GM21447 (cell line): ENCODE measurements at regions not wholly inside any gene's neighbourhood (a gene's known extent, or its start where the extent isn't known, plus 50 kb on each side); places are given as distances from the start of the nearest gene placed in this dataset.
A peak's percentile ranks its signal among the peaks of the same experiment; 100 is the strongest.
"Not testable (repeated sequence)": the region's sequence is repeated elsewhere in the genome, so short reads cannot be mapped to it uniquely, and the experiment has no call there.

ENCODE experiments used
- ATAC-seq: cut with Tn5 transposase; IDR thresholded peaks from one replicate; pipeline ENCODE4 v1.9.1; 2021; ENCODE audit not compliant: unreplicated experiment

DNA sequence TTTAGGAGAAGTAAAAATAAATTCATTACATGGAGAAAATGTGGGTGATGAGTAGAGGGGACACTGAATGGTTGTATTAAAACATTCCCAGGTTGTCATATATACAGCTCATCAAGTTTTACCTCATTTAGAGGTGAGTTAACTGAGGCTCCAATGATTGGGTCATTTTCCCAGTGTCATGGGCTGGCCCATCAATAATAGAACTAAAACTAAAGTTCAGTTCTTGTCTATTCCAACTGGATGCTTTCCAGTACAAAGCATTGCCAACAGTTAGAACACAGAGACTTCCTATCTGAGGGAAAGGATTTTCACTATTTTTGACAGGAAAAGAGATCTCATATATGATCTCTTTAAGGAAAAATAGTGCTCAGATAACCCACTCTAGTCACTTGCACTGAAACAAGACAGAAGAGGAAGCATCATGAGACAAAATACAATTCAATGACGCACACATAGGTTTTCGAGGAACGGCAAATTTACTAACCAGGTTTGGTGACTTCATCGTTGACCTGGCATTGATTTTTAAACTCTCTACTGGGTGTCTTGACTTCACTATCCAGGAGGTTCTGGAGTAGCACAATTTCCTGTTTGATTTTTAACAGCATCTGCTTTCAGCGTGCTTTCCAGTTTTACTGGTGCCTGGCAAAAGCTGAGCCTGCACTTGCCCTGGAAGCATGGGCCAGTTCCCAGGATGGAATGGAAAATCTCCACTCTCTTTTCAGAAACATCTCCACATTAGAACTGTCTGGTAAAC is 195.5 kb upstream of the FBXL4 start:
- no peak for ATAC-seq

DNA sequence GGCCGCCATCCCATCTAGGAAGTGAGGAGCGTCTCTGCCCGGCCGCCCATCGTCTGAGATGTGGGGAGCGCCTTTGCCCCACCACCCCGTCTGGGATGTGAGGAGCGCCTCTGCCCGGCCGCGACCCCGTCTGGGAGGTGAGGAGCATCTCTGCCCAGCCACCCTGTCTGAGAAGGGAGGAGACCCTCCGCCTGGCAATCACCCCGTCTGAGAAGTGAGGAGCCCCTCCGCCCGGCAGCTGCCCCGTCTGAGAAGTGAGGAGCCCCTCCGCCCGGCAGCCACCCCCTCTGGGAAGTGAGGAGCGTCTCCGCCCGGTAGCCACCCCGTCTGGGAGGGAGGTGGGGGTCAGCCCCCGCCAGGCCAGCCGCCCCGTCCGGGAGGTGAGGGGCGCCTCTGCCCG is 194.2 kb upstream of the FBXL4 start:
- ATAC-seq, result not testable (repeated sequence)

DNA sequence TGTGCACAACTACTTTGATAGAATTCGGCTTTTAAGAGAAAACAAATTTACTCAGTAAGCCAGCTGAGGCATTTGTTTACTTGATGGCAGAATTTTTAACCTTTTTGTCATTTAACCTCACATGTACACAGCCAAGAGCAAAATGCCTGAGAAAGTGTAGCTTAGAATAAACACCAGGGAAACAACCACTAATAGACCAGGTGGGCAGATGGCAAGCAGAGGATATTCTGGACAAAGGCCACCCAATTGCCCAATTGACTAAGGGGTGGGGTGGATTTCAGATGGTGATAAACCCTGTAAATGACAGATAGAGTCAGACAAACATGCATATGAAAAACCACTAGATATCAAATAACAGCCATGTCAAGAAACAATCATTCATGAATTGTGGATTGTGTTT is 190.7 kb upstream of the FBXL4 start:
- ATAC-seq, result no peak

DNA sequence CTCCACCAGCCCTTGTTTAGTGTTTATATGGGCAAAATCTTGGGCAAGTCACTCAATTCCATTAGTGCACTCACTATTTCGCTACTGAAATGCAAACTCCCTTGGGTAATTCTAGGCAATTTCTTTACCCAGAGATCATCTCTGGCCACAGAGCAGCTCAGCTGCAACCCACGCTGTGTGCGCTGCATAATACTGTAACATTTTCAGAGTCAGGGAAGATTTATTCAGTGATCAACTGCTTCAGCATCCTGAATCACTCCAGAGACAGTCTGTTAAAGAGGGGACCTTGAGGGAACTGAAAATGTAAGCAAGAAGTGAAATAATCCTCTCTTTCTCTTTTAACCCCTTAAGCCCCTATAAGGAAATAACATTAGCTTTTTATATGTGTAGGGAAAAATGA is 189.6 kb upstream of the FBXL4 start:
- no peak for ATAC-seq

DNA sequence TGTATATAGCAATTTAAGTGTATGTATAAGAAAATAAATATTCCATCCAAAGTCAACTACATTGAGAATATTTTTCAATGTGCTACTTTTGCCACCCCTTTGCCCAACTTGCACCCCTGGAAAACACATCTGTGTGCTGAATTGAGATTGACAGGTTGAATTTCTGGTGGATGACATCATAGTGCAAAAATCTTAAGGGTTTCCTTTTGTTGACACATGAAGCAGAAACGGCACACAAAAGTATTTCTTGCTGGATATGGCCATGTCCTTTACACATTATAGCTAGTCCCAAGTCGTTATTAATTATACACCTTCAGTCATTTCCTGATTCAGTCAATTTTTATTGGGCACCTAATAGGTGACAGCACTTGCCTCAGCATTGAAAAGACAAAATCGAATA is 188.7 kb upstream of the FBXL4 start:
- ATAC-seq, result no peak

DNA sequence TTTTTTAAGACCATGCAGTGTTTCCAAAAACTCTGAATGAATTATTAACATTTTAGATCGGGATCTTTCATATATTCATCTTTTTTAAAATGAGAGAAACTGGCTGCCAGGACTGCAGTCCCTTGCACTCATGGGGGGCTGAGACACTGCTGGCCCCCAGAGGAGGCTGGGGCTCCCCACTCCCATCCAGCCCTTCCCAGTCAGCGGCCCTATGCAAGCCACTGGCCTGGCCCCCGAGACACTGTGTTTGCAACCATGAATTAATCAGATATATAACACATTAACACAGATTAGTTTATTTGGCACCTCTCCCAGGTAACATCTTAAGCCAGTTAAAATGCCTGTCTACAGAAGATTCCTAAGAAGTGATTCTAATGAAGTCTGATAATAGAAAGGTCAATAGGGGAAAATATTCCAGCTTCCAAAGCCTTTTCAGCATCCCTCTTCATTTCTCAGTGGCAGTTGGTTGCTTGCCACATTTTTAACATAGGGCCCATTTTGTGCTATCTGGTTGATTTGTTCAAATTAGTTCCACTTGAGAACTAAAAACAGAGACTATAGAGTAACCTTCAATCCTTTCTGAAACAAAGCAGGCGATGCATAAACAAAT is 184.4 kb upstream of the FBXL4 start:
- ATAC-seq, result no peak

DNA sequence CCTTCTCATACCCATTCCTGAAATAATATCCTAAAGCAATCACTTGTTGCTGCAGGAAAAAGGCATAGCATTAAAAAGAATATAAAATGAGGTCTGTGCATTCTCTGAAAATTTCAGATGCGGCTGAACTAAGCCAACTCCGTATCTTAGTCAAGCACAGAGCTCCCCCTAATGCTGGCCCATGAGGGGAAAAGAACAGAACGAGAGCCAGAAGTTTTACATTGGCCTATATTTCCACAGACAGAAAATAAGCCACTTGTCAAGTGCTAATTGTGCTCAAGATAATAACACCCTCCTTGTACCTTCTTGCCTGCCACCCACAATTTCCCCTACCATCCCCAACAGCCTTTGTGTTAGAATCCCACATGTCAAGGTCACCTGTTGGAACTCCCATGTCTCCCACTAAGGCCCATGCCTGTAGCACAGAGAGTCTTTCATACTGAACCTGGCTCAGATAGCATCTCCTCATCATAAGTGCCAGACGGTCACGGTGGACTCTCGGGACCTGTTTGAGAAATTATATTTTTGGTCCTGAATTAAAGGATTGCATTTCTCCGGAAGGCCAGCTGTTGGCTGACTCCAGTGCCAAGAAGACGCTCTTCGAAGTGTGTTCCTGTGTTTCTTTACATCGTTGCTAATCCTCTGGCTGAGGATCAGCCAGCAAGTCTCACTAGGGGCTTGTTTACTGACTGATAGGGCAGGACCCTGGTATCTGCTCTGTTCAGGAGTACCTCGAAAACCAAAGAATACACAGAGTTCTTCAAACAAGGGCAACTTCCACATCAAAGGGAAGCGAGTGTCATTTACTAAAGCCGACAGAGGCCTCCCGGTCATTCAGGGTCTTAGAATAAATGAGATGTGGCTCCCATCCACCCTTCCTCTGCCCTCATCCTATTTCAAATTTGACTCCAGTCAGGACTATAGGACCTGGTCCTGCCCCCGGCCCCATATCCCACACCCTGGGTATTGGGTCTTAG is 183.4 kb upstream of the FBXL4 start:
- no peak for ATAC-seq

DNA sequence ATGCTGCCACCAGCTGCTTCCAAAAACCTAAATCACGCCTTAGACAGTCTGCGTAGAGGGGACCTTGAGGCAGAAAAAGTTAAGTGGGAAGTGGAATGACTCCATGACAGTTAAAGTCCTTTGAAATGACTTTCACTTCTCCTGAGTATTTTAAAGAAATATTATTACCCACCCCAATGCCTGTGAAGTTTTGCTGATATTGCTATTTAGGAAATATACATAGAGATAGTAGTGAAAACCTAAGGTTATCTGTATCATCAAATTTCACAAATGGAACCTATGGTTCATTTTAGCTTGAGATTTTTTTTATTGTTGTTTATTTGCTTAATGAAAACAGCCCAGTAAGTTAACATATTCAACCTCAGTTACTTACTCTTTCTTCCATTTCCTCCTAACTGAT is 182.1 kb upstream of the FBXL4 start:
- ATAC-seq, result no peak

DNA sequence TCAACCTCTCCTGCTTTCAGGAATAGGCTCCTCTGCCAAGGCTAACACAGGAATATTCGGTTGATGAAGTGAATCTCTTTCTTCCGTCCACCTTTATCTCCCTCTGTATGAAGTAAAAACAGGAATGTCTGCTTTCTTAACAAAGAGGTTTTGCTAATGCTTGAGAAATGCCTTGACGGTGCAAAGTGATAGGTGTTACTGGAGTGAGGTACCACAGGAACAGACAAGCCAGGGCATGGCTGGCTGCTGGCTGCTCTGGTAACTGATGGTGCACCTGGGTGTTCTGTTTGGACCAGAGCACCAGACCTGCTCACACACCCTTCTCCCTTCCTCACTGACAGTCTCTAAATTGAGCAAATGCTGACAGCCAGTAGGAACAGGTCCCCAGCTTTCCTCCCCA is 174.0 kb upstream of the FBXL4 start:
- no peak for ATAC-seq

DNA sequence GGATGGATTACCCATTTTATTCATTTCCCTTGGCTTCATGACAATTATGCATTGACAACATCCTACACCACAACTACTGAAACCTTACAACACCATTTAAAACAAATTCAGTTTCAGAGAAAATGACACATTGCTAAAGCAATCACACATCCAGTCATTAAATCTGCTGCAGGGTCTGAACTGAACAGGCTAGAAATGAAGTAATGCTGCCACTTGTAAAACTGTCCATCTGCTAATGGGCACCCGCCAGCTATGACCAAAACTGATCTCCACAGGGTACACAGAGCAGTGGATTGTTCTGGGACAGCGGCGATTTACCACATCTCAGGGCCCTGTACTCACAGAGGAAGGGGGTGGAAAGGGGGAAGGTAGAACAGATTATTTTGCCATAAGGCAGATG is 172.9 kb upstream of the FBXL4 start:
- no peak for ATAC-seq

DNA sequence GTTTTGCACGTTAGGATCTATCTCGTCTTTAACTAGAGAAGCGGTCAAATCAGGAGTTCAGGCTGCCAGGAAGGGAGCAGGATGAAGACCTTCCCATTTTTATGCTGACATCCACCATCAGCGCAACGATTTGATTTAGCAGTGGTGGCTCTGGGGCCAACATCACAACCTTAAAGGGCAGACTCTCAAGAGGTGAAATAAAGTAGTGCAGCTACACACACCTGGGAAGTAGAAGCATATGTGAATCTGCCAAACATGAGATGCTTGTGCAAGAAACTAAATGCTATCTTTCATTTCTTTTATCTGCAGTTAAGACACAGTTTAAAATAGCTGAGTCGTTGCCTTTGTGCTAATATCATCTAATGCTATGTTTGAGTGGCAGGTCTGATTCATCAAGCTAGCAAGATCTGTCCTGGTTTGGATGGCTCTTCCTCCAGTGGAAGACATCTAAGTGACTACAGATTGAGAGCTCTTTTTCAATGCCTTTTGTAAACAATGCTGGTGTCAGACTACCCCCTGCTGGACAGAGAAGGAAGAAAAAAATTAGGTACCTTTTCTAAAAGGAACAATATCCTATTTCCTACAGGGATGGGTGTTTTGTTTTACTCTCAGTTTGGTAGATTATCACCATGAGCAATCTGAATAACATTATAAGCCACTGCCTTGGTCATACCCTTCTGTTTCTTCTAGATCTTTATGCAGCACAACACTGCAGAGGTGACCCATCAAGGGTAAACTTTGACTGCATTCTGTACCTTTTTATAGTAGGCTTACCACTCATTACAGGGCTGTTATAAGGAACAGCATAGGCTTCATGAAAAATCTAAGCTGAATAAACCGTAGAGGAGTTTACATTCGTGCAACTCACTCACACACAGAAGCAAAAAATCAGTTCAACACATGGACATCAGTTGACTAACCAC is 171.6 kb upstream of the FBXL4 start:
- peak; percentile 71 for ATAC-seq

DNA sequence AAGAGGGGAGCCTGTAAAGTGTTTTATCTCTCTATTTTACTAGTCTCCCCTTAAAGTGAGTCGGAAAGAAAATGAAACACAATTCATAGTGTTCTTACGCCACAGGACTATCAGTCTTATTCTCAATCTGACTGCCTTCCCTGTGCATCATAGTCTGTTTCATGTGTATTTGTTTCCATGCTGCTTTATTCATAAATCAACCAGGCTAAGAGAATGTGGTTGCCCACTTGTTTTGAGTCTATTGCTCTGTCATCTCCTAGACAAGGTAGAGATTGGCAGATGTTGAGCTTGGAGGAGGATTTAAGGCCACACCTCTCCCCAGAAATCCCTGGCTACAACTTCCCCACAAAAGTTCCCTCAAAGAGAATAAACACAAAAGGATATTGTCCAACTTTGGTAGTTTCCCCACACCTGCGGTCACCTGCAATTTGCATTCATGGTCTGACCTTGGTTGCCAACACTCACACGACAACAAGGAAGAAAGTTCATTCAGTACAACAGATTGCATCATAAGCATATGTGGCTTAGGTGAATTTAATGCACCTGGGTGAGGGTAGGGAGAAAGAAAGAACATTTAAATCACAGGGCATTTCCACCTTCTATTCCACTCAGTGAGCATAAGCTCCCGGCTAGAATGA is 167.1 kb upstream of the FBXL4 start:
- ATAC-seq, result no peak

DNA sequence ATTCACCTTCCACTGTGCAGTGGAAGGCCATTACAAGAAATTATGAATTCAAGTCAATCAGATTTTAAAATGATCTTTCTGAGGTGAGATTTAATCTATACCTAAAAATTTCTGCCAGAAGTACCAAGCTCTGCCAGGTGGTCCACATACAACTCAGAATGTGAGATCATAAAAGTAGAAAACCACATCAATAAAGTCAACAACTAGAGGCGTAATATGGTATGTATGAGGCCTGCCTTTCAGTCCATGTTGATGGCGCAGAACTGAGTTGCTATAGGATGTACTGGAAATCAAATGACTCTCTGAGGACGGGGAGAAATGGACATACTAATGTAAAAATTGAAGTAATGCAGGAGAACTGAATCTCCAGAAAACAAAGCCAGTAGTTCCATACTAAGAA is 163.8 kb upstream of the FBXL4 start:
- no peak for ATAC-seq

DNA sequence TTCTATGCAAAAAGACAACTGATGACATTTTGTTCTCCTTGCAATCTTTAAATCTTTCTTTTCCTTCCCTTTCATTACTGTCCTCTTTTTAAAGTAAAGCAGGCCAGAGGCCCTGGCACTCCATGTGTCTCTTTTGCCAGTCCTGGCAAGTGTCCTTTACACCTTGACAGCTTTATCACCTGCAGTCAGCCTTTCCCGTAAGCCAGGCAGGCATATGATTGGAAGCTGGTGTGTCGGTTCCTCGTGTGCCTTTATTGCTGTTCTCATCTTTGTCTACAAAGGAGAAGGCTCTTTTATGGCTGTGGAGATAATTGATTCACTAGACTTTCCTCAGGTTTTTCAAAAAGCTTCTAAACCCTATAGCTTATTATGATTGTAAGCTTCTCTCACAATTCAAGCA is 162.3 kb upstream of the FBXL4 start:
- no peak for ATAC-seq

DNA sequence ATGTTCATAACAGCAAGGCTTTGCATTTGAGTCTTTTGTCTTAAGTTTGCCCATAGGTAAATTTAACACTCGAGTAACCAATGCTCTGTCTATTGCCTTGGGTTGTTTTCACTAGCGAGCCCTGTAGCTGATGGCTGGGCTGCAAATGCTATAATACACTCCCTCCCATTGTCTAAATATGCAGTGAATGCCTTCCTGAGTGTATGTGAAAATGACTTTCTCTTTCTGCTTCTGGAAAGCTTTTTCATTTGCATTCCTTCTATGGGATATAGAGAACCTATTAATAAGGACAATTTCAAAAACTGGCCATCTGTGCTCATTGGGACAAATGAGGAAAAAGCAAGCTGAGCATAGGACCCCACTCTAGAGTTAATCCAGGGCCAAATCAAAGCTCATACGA is 156.5 kb upstream of the FBXL4 start:
- ATAC-seq, result no peak

DNA sequence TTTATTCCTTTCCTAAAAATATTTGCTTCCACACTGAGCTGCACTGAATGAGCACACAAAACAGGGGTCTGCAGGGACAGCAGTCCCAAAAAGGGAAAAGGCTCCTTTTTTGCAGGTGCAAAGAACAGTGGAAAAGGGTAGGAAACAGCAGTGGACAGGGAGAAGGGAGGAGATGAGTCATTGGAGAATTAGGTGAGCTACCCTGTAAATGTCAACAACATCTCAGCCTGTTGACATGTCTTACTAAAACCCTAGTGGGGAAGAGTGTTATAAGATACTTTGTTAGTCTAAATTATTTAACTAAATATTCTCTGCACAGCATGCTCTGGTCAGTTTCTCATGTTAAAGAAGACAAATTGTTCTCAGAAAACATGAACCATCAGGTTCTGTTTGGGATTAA is 151.5 kb upstream of the FBXL4 start:
- ATAC-seq, result no peak

DNA sequence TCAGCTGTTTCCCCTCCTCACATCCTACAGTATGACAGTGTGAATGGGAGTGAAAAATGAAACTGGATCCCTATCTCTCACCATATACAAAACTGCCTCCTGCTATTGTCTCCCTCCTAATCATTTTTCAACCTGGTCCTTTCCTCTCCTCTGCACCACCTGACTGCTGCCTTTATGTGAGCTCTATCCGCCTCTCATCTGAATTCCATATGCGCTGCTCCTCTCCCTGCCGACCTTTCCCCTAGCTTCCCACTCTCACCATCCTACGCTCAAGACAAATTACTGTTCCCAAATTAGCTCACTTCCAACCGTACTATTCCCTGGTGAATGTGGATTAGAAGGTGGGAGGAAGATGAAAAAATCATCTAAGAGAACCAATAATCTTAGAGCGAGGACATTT is 148.4 kb upstream of the FBXL4 start:
- no peak for ATAC-seq

DNA sequence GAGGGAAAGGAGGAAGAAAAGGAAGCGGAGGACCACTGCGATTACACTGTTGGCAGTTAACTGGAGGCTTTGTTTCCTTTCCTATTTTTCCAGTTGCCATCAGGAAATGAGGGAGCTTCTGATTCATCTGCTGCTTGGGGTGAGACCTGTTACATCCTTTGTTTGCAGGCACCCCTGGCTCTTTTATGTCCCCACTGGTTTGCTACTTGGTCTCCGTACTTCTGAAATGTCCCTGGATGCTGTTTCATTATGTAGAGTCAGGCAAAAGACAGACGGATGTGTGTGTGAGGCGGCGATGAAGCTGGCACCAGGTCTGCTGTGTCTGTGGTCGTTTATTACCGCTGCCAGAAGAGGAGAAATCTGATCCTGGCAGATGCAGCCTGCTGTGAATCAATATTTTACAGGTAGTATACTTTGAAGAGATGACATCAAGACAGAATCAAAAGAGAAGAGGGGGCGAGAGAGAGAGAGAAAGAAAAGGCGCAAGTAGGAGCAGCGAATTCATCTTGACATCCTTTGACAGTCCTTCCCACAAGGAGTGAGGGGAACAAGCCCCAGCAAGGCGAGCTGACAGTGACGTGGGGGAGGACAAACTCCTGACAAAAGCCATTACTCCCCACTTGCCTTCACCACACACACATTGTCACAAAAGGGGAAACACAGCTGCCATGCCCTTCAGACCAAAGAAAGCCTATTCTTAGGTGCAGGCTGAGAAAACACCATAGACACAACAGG is 145.9 kb upstream of the FBXL4 start:
- no peak for ATAC-seq

DNA sequence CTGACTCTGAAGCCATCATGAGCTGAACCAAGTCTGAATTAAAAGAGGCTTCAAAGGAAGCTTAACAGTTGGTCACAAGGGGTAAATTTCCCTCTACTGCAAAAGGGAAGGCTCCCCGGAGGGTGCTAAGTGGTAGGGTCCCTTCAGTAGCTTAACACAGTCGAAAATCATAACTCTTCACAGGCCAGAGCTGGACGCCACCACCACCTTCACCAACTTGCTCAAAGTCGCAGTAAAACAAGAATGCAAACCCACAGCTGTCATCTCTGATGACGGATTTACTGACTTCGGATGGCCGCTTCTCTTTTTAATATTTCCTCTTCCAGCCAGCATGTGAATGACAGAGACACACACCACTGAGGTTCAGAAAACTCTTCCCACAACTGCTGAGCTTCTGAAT is 144.7 kb upstream of the FBXL4 start:
- no peak for ATAC-seq

DNA sequence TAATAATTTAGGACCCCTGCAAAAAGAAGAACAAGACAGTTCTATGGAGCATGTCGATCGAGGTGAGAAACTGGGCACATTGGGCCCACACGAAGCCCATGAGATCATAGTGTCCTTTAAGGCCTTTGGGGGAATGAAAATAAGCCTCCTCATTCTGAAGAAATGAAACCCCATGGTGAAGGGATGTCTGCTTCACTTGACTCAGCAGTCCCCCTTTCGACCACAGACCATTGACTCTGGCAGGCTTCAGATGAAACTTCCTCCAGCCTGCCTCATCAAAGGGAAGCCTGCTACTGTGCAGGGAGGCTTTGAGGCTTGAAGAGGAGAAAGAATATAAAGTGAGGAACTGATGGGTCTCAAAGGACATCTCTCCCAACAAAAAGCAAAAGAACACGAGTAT is 144.2 kb upstream of the FBXL4 start:
- peak; percentile 87 for ATAC-seq
